ENCODE measurements at regions not wholly inside any gene's neighbourhood (a gene's known extent, or its start where the extent isn't known, plus 50 kb on each side); places are given as distances from the start of the nearest gene placed in this dataset.

DNA sequence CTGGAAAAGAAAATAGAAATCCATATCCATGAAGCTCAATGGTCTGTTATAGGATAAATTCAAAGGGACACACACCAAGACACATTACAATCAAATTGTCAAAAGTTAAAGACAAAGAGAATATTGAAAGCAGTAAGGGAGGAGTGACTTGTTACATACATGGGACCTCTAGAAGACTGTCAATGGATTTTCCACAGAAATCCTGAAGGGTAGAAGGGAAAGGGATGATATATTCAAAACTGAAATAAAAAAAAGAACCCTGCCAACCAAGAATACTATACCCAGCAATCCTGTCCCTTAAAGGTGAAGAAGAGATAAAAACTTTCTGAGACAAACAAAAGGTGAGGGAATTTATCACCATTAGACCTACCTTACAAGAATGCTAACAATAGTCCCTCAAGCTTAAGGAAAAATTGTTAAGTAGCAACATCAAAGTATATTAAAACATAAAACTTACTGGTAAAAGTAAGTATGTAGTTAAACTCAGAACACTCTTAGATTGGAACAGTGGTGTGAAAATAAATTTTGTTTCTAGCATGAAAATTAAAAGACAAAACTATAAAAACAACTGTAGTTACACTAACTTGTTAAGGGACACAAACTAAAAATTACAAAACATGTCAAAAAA, 103.2 kb upstream of the APP start:
- TF ChIP-seq, protein P1, sequence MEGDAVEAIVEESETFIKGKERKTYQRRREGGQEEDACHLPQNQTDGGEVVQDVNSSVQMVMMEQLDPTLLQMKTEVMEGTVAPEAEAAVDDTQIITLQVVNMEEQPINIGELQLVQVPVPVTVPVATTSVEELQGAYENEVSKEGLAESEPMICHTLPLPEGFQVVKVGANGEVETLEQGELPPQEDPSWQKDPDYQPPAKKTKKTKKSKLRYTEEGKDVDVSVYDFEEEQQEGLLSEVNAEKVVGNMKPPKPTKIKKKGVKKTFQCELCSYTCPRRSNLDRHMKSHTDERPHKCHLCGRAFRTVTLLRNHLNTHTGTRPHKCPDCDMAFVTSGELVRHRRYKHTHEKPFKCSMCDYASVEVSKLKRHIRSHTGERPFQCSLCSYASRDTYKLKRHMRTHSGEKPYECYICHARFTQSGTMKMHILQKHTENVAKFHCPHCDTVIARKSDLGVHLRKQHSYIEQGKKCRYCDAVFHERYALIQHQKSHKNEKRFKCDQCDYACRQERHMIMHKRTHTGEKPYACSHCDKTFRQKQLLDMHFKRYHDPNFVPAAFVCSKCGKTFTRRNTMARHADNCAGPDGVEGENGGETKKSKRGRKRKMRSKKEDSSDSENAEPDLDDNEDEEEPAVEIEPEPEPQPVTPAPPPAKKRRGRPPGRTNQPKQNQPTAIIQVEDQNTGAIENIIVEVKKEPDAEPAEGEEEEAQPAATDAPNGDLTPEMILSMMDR (IDR thresholded peaks at IDR 0.05 in 4 of 5, conservative IDR thresholded peaks at IDR 0.05 in 1 of 5), result no peak
- no peak for TF ChIP-seq POLR2A (IDR thresholded peaks at IDR 0.05)
